GM18873 (cell line): ENCODE measurements at regions not wholly inside any gene's neighbourhood (a gene's known extent, or its start where the extent isn't known, plus 50 kb on each side); places are given as distances from the start of the nearest gene placed in this dataset.
"Not testable (repeated sequence)": the region's sequence is repeated elsewhere in the genome, so short reads cannot be mapped to it uniquely, and the experiment has no call there.

Experiments used
- ATAC-seq: cut with Tn5 transposase; IDR thresholded peaks from one replicate; pipeline ENCODE4 v1.9.1; 2021; ENCODE audit warnings: mild to moderate bottlenecking, moderate library complexity, moderate number of reproducible peaks; ENCODE audit not compliant: unreplicated experiment, low FRiP score

GRCh38 chr20:53778736-53779135, 185.1 kb upstream of the ZNF217 start:
- no peak for ATAC-seq

- ATAC-seq: no peak
Measured at GRCh38 chr20:53778041-53778516, 184.4 kb upstream of the ZNF217 start.

- not testable (repeated sequence) for ATAC-seq
Measured at GRCh38 chr20:53777402-53777801, 183.8 kb upstream of the ZNF217 start.

GRCh38 chr20:53776858-53777257, 183.2 kb upstream of the ZNF217 start:
- ATAC-seq: no peak

- no peak for ATAC-seq
Measured at GRCh38 chr20:53774461-53775203, 181.0 kb upstream of the ZNF217 start.

GRCh38 chr20:53773792-53774401, 180.3 kb upstream of the ZNF217 start:
- ATAC-seq: no peak

- not testable (repeated sequence) for ATAC-seq
Measured at GRCh38 chr20:53773066-53773791, 179.6 kb upstream of the ZNF217 start.

- ATAC-seq: no peak
Measured at GRCh38 chr20:53769041-53769440, 175.4 kb upstream of the ZNF217 start.

GRCh38 chr20:53768329-53768728, 174.7 kb upstream of the ZNF217 start:
- ATAC-seq: no peak

GRCh38 chr20:53767206-53767930, 173.7 kb upstream of the ZNF217 start:
- ATAC-seq: no peak

GRCh38 chr20:53764415-53764800, 170.8 kb upstream of the ZNF217 start:
- ATAC-seq: no peak

GRCh38 chr20:53763707-53764414, 170.2 kb upstream of the ZNF217 start:
- no peak for ATAC-seq

GRCh38 chr20:53762423-53762798, 168.8 kb upstream of the ZNF217 start:
- ATAC-seq: not testable (repeated sequence)

GRCh38 chr20:53760025-53760441, 166.4 kb upstream of the ZNF217 start:
- no peak for ATAC-seq

- ATAC-seq: no peak
Measured at GRCh38 chr20:53757472-53757913, 163.9 kb upstream of the ZNF217 start.

- ATAC-seq: no peak
Measured at GRCh38 chr20:53755733-53756531, 162.3 kb upstream of the ZNF217 start.

GRCh38 chr20:53753880-53754459, 160.3 kb upstream of the ZNF217 start:
- no peak for ATAC-seq

- no peak for ATAC-seq
Measured at GRCh38 chr20:53752971-53753879, 159.6 kb upstream of the ZNF217 start.
